ENCODE measurements at regions not wholly inside any gene's neighbourhood (a gene's known extent, or its start where the extent isn't known, plus 50 kb on each side); places are given as distances from the start of the nearest gene placed in this dataset.

DNA sequence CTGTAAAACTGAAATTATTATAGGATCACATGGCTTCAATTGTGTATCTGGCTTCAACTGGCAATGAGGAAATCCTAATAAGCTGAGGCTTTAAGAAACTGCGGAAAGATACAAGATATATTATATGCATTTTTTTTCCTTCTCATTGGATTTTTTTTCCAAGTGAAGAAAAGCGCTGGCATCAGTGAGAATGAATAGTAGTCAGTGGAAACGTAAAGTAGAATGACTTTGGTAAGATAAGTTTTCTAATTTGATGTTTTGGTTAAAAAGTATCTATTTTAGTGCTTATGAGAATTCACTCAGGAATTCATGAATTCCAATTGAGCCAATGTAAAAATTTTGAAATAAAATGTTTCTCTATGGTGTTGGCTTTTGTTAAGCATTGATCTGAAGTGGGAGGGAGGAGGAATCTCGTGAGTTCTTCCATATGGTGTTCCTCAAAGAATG, 173.5 kb upstream of the FRMD6 start:
- no peak for DNase-seq (ENCODE audit: low spot score)

DNA sequence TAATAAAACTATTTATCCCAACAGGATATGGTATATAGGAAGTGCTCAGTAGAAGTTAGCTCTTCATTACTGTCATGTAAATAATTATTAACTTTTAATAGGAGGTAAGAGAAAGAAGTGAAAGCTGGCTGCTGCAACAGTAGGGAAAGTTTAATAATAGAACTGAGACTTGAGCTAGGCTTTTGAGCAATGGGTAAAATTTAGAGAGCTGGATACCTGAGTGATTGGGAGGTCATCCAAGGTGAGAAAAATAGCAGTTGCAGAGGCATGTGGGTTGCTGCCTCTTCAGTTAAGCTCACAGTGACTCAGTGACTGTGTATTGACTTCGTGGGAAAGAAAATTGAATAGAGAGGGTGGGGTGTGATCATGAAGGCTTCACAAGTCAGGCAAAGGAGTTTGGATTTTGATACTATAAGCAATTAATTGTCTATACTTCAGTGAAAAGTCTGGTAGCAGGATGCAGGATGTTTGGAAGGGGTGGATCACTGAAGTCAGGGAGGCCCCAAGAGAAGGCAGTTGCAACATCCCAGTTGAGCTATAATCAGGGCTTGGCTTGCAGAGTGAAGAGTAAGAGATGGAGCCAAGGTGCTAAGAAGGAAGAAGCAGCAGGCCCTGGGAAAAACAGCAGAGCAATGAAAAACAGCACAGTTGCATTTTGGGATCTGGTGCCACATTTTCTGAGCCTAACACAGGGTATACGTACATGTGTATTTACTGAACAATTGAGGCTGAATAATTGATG, 172.0 kb upstream of the FRMD6 start:
- DNase-seq (ENCODE audit: low spot score), result no peak

DNA sequence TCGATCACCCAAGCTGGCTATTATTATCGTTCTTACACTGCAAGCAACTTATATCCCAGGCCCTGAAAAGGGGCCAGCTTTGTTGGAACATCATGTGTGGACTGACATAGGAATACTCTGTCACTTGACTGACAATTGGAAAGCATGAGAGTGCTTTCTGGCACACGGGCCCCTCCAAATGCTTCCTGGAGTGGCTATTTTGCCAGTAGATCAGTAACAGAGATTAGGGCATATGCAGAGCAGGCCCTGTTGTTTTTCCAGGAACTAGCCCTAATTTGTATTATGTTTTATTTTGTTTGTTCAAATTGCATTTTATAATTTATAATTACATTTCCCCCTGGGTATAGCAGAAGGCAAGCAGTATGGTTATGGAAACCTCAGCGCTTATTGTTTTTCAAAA, 170.1 kb upstream of the FRMD6 start:
- no peak for DNase-seq (ENCODE audit: low spot score)

DNA sequence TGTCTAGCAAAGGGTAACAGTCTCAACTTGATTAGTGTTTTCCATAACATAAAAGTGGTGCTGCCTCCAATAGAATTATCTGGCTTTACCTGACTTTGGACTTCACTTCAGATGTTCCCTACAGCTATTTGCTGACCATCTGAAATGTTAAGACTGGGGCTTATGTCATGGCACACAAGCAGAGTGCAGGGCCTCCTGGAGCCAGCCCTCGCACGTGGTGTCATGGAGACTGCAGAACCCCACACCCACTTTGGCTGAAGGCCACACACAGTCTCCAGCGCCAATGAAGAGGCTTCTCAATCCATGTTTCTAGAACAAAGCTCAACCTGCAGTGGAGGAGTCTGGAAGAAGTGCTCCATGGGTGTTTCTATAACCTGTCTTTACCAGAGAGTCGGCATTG, 169.6 kb upstream of the FRMD6 start:
- DNase-seq (ENCODE audit: low spot score), result no peak

GRCh38 chr14:51484485-51484884, 167.2 kb upstream of the FRMD6 start:
- no peak for DNase-seq (ENCODE audit: low spot score)

- no peak for DNase-seq (ENCODE audit: low spot score)
Measured at GRCh38 chr14:51485733-51486132, 166.0 kb upstream of the FRMD6 start.

DNA sequence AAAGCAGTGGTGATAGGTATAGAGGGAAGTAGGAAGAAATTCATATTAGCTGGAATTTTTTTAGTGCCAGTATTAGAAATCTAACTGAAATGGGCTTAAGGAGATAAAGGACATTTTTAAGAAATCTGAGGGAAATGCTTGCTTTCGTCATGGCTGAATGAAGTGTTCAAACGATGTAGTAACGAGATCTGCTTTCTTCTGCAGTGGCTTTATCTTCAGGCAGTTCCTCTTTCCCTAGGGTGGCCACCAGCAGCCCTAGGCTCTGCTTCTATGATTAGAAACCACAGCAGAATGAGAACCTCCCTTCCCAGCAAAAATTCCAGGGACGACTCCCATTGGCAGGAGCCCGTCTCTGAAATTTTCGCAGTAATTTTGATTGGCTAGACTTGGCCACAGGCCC, 163.9 kb upstream of the FRMD6 start:
- DNase-seq (ENCODE audit: low spot score), result no peak

- DNase-seq (ENCODE audit: low spot score), result no peak
Measured at GRCh38 chr14:51488569-51489220, 163.0 kb upstream of the FRMD6 start.

GRCh38 chr14:51490205-51490604, 161.5 kb upstream of the FRMD6 start:
- DNase-seq (ENCODE audit: low spot score), result no peak

DNA sequence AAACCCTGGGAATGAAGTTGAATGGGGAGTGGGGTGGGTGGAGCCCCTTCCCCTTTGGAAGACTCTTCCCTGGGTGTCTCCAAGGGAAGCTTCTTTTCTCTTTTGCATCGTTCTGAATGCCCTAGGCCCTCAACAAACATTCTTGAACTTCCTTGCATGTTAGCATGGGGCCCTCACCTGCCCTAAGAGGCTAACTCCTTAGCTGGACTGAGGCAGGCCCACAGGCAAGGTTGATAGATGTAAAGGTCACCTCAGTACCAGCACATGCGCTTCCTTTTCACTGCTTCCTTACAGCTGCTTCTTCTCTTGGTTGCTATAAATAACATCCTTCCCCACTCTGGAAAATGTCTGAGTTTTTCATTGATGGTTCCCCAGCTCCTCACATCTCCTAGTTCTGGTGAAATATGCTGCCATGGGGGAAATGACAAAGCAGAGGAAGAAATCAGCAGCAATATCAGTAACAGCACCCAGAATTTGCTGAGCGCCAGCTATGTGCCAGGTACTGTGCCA, 160.6 kb upstream of the FRMD6 start:
- no peak for DNase-seq (ENCODE audit: low spot score)

- no peak for DNase-seq (ENCODE audit: low spot score)
Measured at GRCh38 chr14:51491776-51492175, 159.9 kb upstream of the FRMD6 start.

DNA sequence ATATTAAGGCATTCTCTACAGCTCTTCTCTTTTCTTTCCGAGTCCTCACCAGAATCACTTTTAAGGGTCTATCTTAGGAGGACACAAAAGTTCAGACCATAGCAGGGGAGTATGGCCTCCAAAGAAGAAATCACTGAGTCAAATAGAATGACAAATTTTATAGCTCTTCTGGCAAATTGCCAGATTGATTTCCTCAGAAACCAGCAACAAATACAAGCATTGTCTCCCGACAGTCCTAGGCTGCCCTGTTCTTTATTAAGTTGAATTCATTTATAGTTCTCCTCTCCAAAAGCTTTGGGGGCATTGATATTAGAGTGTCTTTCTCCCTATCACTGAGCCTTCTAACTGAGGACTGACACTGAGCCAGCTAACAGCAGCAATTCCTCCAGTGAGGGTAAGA, 156.4 kb upstream of the FRMD6 start:
- DNase-seq (ENCODE audit: low spot score), result no peak

DNA sequence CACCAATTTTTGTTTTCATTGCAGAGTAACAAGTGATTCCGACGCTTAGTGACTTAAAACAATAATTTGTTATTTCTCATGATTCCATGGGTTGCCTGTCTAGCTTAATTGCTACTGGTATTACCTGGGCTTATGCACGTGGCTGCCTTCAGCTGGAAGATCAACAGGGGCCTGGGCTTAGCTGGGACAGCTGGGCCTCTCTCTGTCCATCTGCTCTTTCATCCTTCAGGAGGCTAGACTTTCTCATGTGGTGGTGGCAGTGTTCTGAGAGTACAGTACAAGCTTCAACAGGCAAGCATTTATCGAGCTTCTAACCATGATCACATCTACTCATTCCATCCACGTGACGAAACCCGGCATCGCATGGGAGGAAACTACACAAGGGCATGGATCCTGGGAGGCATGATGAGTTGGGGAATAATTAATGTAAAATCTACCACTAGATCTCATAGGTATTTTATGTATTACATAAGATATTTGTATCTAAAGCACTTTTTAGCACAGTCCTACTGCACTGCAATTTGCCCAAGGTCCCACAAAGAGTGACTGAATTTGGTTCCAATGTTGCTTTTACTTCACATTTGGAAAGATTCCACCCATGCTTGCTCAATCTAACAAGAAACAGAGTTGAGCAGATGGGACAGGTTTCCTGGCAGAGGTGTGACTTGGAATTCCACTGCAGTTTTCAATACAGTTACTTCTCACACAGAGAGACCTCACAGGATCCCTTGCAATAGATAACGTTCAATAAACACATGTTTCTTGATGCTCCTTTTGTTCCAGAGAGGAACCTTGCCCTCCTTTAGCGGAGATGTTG, 153.1 kb upstream of the FRMD6 start:
- no peak for DNase-seq (ENCODE audit: low spot score)

DNA sequence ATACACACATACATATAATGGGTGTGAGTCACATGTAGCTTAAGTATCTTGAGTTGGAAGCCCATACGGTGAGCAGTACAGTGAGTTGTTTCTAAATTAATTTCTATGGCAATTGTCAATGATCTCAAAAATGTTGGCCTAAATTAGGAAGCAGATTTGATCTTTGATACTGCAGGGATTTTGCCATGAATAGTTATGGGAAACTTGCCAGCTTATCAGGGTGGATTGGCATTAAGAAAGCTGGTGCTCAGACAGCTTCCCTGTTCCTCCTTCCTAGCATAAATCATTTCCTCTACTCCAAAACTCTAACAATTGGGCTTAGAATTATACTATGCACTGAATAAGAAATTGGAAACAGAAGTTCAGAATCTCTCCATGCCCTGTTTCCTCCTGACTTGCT, 150.9 kb upstream of the FRMD6 start:
- DNase-seq (ENCODE audit: low spot score), result no peak

DNA sequence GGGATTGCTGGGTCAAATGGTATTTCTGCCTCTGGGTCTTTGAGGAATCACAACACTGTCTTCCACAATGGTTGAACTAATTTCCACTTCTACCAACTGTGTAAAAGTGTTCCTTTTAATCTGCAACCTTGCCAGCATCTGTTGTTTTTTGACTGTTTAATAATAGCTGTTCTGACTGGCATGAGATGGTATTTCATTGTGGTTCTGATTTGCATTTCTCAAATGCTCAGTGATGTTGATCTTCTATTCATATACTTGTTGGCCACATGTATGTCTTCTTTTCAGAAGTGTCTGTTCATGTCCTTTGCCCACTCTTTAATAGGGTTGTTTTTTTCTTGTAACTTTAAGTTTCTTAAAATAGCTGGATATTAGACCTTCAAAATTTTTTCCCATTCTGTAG, 150.0 kb upstream of the FRMD6 start:
- DNase-seq (ENCODE audit: low spot score), result no peak

DNA sequence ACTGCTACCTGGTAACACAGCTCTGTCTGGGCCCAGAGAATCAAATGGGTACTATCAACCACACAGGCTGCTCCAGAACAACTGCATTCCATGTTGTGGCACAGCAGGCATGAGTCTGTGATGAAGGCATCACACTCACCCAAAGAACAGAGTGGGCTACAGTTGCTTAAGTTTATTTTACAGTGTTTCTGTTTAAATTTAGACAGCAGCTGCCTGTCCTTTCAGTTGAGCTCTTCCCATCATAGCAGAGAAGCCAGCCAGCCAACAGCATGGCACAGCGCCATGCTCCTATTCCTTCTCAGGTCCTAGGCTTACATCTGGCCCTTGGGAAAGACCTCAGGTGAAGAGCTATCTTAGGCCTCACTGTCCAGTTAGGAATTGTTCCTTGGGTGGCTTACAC, 147.0 kb upstream of the FRMD6 start:
- DNase-seq (ENCODE audit: low spot score), result no peak

DNA sequence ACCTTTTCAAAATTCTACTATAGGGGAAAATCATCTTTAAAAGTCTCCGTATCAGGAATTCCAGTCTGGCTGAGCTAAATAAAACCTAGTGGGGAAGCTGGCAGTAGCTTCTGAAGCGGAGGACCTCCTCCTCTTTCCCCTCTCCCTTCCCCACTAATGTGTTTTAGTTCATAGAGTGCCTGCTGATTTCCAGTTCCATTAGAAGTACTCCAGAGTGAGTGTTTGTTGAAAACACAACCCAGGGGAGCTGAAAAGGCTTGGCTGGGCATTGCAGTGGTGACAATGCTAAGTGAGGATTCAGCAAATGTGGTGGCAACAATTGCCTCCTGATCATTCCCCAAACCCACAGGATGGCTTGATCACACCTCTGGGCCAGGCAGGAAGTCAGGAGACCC, 144.2 kb upstream of the FRMD6 start:
- no peak for DNase-seq (ENCODE audit: low spot score)

- no peak for DNase-seq (ENCODE audit: low spot score)
Measured at GRCh38 chr14:51507906-51508511, 143.7 kb upstream of the FRMD6 start.

DNA sequence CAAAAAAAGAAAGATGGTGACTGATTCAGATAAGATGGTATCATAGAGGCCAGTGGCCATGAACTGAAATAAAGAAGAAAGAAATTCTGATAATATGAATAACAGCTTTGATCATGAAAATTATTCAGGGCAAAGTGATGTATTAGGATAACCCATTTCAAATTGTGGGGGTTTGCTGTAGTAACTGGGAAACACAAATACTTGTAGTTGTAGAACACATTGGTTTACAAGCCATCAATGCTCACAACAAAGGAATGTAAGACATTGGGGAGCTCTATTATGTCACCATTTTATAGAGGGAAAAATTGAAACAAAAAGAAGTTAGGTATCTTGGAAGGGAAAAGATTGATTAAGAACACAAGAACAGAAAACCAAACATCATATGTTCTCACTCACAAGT, 140.4 kb upstream of the FRMD6 start:
- no peak for DNase-seq (ENCODE audit: low spot score)

DNA sequence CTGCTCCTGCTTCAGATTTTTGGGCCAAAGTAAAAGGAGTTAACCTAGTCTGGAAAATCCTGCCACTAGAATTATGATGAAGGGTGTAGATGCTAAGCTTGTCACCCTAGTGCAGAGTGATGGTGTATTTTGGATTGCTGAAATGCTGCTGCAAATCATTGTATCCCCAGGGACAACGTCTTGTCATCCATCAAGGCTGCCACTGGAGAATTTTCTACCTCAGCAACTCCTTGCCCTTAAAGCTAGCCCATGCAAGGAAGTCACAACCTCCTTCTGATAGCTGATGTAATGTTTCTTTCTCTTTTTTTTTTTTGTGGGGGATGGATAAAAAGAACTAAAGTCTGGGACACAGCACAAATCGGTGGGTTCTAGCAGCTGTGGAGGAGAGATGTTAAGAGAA, 139.4 kb upstream of the FRMD6 start:
- no peak for DNase-seq (ENCODE audit: low spot score)

DNA sequence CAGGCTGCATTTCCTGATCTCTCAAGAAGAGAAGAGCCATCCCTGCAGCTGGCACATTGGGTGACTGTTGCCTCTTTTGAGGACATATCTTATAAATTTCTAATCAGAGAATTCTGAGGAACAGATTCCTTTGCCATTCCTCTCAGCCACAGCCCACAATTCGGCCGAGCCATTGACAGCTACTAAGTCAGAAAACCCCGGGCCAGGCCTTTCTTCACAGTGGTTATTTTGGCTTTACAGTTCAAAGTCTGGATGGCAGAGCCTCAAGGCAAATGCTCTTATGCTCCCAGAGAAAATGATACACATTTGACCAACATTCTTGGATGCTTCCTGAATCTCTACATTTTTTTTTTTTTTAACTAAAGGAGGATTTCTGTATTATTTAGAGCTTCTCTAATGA, 138.4 kb upstream of the FRMD6 start:
- DNase-seq (ENCODE audit: low spot score), result no peak

GRCh38 chr14:51513933-51514332, 137.8 kb upstream of the FRMD6 start:
- no peak for DNase-seq (ENCODE audit: low spot score)

DNA sequence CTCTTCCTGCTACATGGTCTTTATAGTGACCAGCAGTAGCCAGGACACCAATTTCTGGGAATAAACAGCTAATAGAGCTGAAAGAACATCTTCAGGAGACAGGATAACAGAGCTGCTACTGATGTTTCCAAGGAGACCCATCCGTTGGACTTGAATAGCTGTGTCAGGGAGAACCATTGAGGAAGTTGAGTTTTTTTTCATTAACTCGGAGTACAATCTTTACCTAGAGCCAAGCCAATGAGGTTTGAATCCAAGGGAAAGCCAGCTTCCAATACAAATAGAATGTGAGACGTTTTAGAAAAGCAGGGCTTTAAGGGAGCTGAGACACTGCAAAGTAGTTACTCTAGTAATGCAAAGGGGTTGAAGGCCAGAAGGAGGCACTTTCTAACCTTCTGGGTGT, 136.1 kb upstream of the FRMD6 start:
- no peak for DNase-seq (ENCODE audit: low spot score)

Measured in LoVo (cell line).